Aorta (tissue), 5 donors: ENCODE measurements at regions not wholly inside any gene's neighbourhood (a gene's known extent, or its start where the extent isn't known, plus 50 kb on each side); places are given as distances from the start of the nearest gene placed in this dataset.

Experiments used
- ATAC-seq: fragments of 200-7000 bp; cut with Tn5 transposase; one replicate; pipeline ENCODE4 v1.9.1; 2022; ENCODE audit warnings: moderate library complexity; ENCODE audit not compliant: low FRiP score
- DNase-seq, 2 donors: peaks; one replicate each; pipeline ENCODE4 v3.0.0-alpha.2; 2020
- H3K27ac ChIP-seq, 2 donors: one replicate each; pipeline ENCODE4 v1.5.1; 2013; ENCODE audit warnings: low read length in 2 of 2, mild to moderate bottlenecking in 2 of 2, moderate library complexity in 2 of 2, control low read depth in 1 of 2, inconsistent platforms in 1 of 2, low read depth in 1 of 2
- H3K27me3 ChIP-seq, 2 donors: one replicate each; pipeline ENCODE4 v1.6.1; 2013; ENCODE audit warnings: control low read depth in 1 of 2, low read length in 1 of 2, mild to moderate bottlenecking in 1 of 2, moderate library complexity in 1 of 2; ENCODE audit not compliant: insufficient read depth in 2 of 2, control insufficient read depth in 1 of 2
- H3K36me3 ChIP-seq, 2 donors: one replicate each; pipeline ENCODE4 v1.6.1; 2013; ENCODE audit warnings: control low read depth in 1 of 2, low read length in 1 of 2, mild to moderate bottlenecking in 1 of 2; ENCODE audit not compliant: insufficient read depth in 2 of 2, control insufficient read depth in 1 of 2
- H3K4me1 ChIP-seq, 2 donors: one replicate each; pipeline ENCODE4 v1.6.1; 2013; ENCODE audit warnings: low read length in 2 of 2, control low read depth in 1 of 2, mild to moderate bottlenecking in 1 of 2, moderate library complexity in 1 of 2; ENCODE audit not compliant: insufficient read depth in 2 of 2, control insufficient read depth in 1 of 2
- H3K4me3 ChIP-seq, 2 donors: one replicate each; pipeline ENCODE4 v1.5.1; 2013; ENCODE audit warnings: low read length in 2 of 2, control low read depth in 1 of 2, mild to moderate bottlenecking in 1 of 2
- H3K9me3 ChIP-seq: one replicate; pipeline ENCODE4 v1.6.1; 2013; ENCODE audit warnings: mild to moderate bottlenecking, low read length; ENCODE audit not compliant: control insufficient read depth
- WGBS, 2 donors: extraction: QIAGEN DNeasy Blood & Tissue Kit; methylation state at CpG; one replicate each; pipeline ENCODE4 v1.1.7; 2013; 5-methylcytosine and 5-hydroxymethylcytosine counted together
- intact Hi-C, 2 donors: fragments of 100-400 bp; cut with DNase I; formaldehyde crosslinking; loops; one replicate each; pipeline versions ENCODE4 v1.14.2 to v1.15.0; 2022
- donor health status: healthy with polysubstance abuse.
- donor health status: Bipolar disorder and iron deficiency.
- donor health status: DM: no; HTN: no; CAD: no.
- donor health status: DM: no; HTN: no; CAD: no.
- donor health status: DM: yes; HTN: yes; CAD: no.

DNA sequence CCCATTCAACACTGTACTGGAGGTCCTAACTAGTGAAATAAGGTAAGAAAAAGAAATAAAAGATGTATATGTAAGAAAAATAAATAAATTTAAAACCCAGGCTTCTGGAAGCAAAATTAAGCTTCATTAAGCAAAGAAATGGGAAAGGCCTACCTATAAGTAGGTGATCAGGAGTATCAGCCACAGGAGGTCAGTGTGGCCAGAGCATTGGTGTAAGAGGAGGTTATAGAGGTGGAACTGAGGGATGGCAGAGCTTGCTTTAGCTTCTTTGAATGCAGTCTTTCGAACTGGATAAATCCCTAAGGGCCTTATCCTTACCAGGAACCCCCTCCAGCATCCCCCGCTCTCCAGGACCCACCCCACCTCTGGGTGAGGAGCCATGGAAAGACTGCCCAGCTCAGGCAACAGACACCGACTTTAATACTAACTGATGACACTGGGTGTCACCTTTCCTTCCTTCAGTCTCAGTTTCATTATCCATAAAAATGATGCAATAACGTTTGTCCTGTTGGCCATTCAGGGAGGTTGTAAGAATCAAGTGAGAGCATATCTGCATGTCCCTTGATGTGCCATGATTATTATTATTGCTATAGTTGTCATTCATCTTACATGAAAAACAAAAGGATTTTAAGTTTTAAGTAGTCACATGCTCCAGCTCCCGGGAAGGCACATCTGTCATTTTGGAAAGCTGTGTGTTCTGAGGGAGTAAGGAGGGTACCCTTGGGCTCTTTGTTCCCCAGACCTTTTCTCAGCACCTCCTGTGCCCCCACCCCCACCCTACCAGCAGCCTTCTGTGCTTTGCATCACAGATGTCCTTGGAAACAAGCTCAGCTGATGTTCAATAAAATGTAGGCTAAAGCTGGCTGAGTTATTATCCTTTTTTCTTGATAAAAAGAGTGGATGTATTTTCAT, 50.8 kb upstream of the CTNNA1 start:
- ATAC-seq (no peak), DNase-seq (no peak)
- H3K9me3 ChIP-seq = no peaks in the 10 kb centered on the region
- no peaks in the 10 kb centered on the region for H3K36me3 ChIP-seq
- H3K4me1 ChIP-seq = no peaks in the 10 kb centered on the region
- 66 to 74% methylated on average over 5 of the region's 5 CpGs for WGBS, 2 donors
- no peak overlapping the region for H3K4me3 ChIP-seq
- H3K27me3 ChIP-seq = no peaks in the 10 kb centered on the region
- intact Hi-C loops = no loop called here
- H3K27ac ChIP-seq = no peak overlapping the region

DNA sequence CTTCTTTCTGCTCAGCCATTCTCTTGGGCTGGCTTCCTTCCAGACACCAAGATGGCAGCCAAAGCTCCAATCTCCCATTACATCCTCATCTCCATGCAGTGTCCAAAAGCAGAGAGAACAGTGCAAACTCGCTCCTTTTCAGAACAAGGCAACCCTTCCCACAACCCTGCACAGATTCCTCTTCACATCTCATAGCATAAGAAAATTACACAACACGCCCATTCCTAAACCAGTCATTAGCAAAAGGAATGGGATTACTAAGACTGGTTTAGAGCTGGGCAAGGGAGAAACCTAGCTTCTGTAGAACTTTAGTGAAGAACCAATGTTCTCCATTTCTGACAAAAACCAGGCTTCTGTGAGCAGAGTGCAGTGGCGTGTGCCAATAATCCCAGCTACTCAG, 51.5 kb upstream of the CTNNA1 start:
- Histone ChIP-seq H3K4me3 (no peak overlapping the region), H3K27ac (no peak overlapping the region), H3K4me1 (no peaks in the 10 kb centered on the region), H3K9me3 (no peaks in the 10 kb centered on the region), H3K36me3 (no peaks in the 10 kb centered on the region), H3K27me3 (no peaks in the 10 kb centered on the region)
- ATAC-seq = no peak
- intact Hi-C loops = no loop called here
- whole genome bisulfite sequencing, 2 donors = 96 to 100% methylated on average over 3 of the region's 3 CpGs
- DNase-seq = no peak

DNA sequence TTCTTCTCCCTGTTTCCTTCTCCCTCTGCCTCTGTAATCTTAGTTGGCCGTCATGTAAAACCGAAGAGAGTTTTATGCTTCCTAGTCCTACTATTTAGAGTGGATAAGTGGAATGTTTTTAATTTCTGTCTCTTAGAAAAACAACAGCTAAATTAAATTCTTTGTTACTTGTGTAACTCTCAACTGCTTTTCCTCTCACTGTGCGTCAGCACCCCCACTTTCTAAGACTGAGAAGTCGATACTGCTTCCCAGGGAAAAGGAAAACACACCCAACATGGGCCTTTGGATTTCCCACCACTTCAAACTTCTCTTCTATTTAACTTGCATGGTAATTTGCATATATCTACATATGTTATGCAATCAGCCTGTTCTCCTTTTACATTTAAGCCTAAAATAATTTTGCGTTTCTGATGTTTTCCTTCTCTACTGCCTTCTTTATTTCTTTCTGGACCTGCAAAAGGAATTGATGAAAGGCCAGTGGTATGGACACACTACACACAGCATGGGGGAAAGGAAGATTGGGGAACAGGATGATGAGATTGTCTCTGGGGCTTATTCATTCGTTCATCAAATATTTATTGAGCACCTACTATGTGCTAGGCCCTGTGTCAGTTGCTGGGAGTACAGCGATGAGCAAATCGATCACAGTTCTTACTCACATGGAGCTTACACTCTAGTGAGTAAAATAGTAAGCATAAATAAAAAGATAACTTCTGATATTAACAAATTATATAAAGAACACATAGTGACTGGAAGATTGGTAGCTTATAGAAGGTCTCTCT, 52.5 kb upstream of the CTNNA1 start:
- Histone ChIP-seq H3K4me1 (no peaks in the 10 kb centered on the region), H3K27me3 (no peaks in the 10 kb centered on the region), H3K27ac (no peak overlapping the region), H3K36me3 (no peaks in the 10 kb centered on the region), H3K4me3 (no peak overlapping the region), H3K9me3 (no peaks in the 10 kb centered on the region)
- intact Hi-C loops = no loop called here
- ATAC-seq (no peak), DNase-seq (no peak)
- WGBS, 2 donors = 85 to 88% methylated on average over 8 of the region's 8 CpGs

DNA sequence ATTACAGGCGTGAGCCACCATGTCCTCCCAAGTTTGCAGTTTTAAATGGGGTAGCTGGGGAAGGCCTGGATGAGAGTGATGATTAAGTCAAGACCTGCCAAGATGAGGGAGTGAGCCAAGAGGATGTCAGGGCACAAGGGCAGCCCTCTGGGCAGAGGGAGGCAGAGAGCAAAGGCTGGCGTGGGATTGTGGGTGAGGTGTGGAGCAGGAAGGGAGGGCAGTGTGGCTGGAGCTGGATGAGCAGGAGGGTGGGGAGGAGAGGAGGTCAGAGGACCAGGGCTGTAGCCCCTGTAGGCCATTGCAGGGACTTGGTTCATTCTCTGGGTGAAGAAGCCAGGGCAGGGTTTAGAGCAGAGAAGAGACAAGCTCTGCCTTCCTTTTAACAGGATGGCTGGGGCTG, 53.7 kb upstream of the CTNNA1 start:
- DNase-seq (no peak), ATAC-seq (no peak)
- Histone ChIP-seq H3K27me3 (no peaks in the 10 kb centered on the region), H3K4me3 (no peak overlapping the region), H3K36me3 (no peaks in the 10 kb centered on the region), H3K9me3 (no peaks in the 10 kb centered on the region), H3K27ac (no peak overlapping the region), H3K4me1 (no peaks in the 10 kb centered on the region)
- intact Hi-C loops = no loop called here
- WGBS, 2 donors = 97 to 98% methylated on average over 2 of the region's 2 CpGs

DNA sequence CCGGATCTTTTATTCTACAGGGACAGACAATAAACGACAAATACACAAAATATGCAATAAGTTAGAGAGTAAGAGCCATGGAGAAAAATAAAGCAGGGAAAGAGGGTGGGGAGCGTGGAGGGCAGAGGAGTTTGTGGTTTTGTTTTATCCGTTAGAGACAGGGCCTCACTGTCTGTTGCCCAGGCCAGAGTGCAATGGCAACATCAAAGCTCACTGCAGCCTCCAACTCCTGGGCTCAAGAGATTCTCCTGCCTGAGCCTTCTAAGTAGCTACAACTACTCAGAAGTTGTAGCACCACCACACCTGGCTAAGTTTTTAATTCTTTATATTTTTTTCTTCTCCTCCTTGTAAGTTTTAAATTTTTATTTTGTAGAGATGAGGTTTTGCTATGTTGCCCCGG, 54.5 kb upstream of the CTNNA1 start:
- Histone ChIP-seq H3K9me3 (no peaks in the 10 kb centered on the region), H3K4me3 (no peak overlapping the region), H3K36me3 (no peaks in the 10 kb centered on the region), H3K27me3 (no peaks in the 10 kb centered on the region), H3K27ac (no peak overlapping the region), H3K4me1 (no peaks in the 10 kb centered on the region)
- ATAC-seq (no peak), DNase-seq (no peak)
- intact Hi-C loops = no loop called here
- 90 to 93% methylated on average over 5 of the region's 5 CpGs for WGBS, 2 donors

DNA sequence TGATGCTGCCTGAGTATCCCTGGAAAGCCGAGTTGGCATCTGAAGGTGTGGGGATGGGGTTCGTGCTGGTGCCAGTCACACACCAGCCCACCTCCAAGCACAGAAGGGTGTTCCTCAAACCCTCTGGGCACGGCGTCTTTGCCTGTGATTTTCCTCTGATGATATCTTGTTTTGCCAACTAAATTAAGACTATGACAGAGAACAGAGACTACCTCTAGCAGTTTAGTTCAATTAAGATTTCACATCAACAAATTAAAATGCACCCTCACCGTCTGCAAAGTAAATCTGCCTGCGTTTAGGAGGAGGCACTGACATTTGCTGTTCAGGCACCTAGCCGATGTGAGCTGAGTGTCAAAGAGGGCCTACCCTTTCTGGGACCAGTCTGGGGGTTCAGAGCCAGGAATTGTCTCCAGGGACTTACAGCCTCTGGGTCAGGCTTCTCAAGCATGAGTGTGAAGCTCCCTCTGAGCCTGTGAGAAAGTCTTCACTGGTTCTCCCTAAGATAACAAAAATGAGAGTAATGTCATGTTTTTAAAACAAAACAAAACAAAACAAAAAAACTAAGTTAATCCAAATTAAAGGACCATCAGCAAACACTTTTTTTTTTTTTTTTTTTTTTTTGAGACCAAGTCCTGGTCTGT, 55.4 kb upstream of the CTNNA1 start:
- Histone ChIP-seq H3K27me3 (no peaks in the 10 kb centered on the region), H3K4me1 (no peaks in the 10 kb centered on the region), H3K27ac (no peak overlapping the region), H3K36me3 (no peaks in the 10 kb centered on the region), H3K9me3 (no peaks in the 10 kb centered on the region), H3K4me3 (no peak overlapping the region)
- DNase-seq = no peak
- 52 to 58% methylated on average over 7 of the region's 7 CpGs for WGBS, 2 donors
- intact Hi-C loops = no loop called here
- ATAC-seq = no peak

DNA sequence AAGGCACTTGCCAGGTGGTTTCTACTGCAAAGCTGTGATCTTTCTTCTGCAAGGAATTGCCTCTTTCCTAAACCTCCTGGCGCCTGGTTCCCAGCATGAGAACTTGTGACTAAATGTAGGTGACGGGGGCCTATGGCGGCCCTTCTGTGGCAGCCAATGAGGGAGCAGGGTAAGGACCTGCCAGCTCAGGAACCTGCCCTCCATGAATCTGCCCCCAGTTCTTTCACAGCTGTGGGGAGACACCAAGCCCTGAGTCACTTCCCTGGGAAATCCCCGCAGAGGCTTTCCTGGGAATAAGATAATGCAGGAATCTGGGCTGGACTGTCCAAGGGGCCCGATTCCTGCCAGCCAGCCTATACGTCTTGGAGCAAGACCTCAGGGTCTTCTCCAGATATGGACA, 56.7 kb upstream of the CTNNA1 start:
- no peaks in the 10 kb centered on the region for H3K9me3 ChIP-seq
- H3K4me1 ChIP-seq = no peaks in the 10 kb centered on the region
- no peak overlapping the region for H3K4me3 ChIP-seq
- intact Hi-C loops = no loop called here
- H3K27me3 ChIP-seq = no peaks in the 10 kb centered on the region
- 66 to 75% methylated on average over 6 of the region's 6 CpGs for WGBS, 2 donors
- H3K27ac ChIP-seq = no peak overlapping the region
- ATAC-seq (no peak), DNase-seq (no peak)
- H3K36me3 ChIP-seq = no peaks in the 10 kb centered on the region

DNA sequence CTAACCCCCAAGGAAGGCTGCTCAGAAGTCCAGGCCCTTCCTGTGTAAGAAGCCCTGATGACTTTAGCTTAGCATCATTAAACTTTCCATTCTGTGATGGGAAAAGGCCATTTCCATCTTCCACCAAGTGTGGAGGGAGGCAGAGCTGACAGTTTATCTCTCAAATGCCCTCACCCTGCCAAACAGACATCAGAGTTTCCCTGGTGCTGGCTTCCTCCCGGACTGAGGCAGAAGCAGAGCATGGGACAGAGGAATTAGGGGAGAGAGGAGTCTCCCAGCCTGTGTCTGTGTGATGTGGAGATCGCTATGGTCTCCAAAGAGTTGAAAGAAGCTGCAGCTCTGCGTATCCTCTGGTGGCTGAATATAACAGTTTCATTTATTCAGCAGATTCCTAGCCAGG, 57.4 kb upstream of the CTNNA1 start:
- Histone ChIP-seq H3K4me3 (no peak overlapping the region), H3K9me3 (no peaks in the 10 kb centered on the region), H3K4me1 (no peaks in the 10 kb centered on the region), H3K27me3 (no peaks in the 10 kb centered on the region), H3K36me3 (no peaks in the 10 kb centered on the region), H3K27ac (no peak overlapping the region)
- ATAC-seq = no peak
- WGBS, 2 donors = 96% methylated on average over 3 of the region's 3 CpGs
- intact Hi-C loops = no loop called here
- no peak for DNase-seq
